Left renal pelvis (tissue), 4 donors: ENCODE measurements at regions not wholly inside any gene's neighbourhood (a gene's known extent, or its start where the extent isn't known, plus 50 kb on each side); places are given as distances from the start of the nearest gene placed in this dataset.
"Not testable (repeated sequence)": the region's sequence is repeated elsewhere in the genome, so short reads cannot be mapped to it uniquely, and the experiment has no call there.

Experiments
- DNase-seq, 4 donors: peaks; one replicate each; pipeline ENCODE4 v3.0.0-alpha.2; 2013; ENCODE audit warnings: low read depth in 4 of 4, low spot score in 3 of 4

DNA sequence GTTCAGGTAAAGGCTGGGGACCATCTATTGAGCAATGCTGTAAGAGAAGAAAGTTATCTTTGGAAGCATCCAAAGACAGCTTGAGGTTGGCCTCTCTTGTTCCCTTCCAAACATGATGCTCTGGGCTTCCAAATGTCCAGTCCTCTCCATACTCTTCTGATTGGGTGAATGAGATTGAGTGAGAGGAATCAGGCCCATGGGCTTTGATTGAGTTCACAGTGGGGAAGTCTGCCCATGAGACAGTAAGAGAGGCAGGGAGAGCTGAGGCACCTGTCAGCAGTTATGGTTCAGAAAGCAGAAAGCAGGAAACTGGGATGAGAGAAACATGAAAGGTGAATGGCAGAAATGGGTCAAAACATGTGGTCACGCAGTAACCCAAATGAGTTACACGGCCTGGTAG lies 1006.9 kb downstream of the VRK1 start:
- DNase-seq = no peak

DNA sequence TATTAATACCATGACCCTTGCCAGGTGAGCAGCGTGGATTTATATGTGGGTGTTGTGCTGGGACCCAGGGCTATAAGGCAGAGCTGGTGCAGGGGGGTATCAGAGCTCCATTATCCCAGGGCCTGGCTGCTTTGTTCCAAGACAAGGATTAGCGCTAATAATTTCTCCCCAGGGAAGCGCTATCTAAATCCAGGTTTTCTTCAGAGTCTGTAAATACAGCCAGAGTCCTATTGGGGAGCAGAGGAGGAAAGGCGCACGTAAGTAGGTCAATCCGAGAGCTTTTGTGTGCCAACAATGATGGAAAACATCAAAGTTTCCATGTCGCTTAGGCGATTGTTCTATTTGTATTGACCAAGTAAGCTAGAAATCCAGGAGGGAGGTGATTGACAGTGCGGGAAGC lies 1009.7 kb downstream of the VRK1 start:
- DNase-seq = no peak

DNA sequence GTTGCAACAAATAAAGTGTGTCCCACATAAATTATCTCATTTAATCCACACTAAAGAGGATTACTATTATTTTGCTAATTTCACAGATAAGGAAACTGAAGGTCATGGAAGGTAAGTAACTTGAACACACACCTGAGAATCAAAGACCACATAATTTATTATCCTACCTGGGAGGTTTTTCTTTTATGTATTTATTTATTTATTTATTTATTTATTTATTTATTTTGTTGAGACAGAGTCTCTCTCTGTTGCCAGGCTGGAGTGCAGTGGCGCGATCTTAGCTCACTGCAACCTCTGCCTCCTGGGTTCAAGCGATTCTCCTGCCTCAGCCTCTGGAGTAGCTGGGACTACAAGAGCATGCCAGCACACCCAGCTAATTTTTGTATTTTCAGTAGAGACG lies 1011.4 kb downstream of the VRK1 start:
- not testable (repeated sequence) for DNase-seq

DNA sequence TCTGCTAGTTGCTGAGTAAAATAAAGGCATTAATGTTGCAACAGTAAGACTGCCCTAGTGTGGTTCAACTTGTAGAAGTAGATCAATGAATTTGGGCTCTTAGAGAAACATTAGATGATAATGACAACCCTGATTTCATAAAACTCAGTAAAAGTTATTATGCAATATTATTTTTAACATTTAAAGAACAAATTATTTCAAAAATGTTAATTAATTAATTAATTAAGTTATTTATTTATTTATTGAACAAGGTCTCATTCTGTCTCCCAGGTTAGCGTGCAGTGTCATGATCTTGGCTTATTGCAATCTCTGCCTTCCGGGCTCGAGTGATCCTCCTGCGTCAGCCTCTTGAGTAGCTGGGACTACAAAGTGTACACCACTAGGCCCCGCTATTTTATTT lies 1016.4 kb downstream of the VRK1 start:
- no peak for DNase-seq

DNA sequence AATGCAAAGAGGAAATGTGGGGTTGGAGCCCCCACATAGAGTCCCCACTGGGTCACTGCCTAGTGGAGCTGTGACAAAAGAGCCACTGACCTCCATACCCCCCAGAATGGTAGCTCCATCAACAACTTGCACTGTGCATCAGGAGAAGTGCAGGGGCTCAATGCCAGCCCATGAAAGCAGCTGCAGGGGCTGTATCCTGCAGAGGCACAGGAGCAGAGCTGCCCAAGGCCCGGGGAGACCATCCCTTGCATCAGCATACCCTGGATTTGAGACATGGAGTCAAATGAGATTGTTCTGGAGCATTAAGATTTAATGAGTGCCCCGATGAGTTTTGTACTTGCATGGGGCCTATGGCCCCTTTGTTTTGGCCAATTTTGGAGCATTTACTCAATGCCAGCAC lies 1023.6 kb downstream of the VRK1 start:
- no peak for DNase-seq

DNA sequence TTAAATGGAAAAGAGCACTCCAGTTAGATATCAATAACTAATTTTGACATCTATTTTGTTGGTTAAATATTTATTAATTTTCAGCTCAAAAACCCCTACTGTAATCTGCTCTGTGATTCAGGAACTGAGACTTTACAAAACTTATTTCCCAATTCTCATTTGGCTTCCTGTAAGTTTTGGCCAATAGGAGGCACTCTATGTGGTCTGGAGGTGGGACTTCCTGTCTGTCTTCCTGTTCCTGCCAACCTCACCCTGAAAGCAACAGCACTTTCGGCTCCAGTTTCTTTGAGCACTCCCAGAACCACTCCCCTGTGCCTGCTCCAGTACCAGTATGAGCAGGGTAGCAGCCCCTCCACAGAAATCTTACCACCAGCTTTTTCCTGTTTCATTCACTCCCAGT lies 1027.0 kb downstream of the VRK1 start:
- DNase-seq = no peak

DNA sequence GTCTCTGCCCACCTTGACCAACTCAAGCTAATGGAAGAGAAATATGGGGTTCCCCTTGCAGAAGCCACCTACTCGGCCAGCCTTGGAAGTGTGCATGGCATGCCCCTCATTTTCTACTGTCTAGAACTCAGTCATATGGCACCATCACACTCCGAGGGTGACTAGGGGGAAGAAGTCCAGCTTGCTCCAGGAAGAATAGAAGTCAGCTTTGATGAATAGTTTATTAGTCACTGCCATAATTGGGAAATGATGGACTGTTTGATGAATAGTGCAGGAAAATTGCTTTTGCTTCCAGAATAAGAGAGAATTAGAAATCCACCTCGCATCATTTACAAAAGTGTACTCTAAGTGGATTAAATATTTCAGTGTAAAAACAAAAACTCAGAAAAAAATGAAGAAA lies 1030.6 kb downstream of the VRK1 start:
- no peak for DNase-seq

DNA sequence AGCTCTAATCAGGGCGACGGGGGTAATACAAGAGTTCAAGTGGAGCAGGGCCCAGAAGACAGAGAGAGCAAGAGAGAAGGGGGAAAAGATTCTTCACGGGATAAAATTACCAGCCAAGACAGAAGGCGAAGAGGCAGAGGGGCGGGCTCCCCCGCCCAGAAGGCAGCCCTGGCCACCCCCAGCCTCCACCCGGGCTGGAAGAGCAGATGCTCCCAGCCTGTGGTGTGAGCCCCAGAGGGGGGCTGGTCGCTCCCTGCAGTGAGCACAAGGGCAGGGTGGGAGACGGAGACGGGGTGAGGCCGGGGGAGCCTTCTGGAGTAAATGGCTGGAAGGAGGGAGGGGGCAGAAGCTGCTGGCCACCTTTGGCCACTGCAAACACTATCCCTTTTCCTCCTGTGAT lies 1035.6 kb downstream of the VRK1 start:
- no peak for DNase-seq

DNA sequence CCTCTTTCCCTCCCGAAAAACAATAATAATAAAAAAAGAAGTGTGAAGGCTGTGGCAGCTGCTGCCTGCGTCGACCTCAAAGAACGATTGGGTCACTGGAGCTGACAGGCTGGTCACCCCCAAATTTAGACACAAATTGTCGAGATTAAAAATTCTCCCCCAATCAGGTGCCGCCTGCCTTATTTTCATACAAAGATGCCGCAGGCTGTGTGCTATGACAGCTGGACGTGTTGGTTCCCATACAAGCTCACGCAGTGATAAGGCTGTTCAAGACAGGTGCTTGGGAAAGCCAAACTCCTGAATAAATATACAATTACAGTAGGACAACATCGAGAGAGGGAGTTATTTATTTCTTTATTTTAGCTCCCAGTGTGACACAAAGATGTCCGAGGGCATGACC lies 1041.8 kb downstream of the VRK1 start:
- no peak for DNase-seq

DNA sequence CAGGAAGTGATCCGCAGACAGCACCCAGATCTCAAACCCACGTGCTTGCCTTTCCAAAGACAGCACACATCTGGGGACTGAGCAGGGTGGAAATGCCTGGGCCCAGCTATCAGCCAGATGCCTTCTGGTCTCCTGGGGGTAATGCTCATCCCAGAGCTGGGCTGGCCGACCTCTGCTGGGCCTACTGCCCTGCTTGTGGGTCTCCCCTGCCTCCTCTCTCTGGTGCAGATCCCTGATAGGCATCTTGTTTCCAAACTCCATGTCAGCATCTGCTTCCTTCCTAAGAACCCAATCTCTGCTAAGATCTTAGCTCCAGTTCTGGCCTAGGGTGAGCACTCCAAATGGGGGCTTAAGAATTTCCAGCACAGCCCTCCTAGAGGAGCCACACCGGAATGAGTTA lies 1043.0 kb downstream of the VRK1 start:
- DNase-seq = no peak

DNA sequence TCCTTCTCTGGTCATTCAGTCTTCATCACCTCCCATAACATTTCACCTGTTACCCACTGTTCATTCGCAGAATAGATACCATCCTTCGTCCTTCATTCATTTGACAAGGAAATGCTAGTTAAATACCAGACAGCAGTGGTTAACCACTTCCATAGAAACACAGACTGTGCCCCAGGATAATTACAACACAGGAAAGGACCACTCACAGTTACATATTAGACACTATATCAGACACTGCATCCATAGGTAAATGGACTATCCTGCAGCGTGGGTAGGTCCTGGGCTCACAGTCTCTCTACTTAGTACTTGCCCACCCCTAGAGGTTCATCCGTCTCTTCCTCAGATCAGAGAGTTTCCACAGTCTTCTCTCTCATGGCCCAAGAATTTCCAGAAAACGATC lies 1044.6 kb downstream of the VRK1 start:
- no peak for DNase-seq

DNA sequence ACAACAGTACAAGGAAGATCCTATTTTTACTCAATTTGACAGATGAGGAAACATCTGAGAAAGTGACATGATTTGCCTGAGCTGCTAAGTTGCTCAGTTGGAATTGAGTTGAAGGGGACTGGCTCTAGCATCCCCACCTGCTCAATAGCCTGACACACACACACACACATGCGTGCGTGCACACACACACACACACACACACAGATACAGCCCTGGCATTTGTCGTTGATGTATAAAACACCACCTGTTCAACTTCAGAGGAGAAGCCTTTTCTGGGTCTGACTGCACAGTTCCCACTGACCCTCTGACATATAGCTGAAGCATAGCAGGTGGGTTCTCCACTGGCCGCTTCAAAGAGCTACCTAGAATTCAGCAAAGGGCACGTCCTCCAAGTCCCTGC lies 1045.9 kb downstream of the VRK1 start:
- no peak for DNase-seq

DNA sequence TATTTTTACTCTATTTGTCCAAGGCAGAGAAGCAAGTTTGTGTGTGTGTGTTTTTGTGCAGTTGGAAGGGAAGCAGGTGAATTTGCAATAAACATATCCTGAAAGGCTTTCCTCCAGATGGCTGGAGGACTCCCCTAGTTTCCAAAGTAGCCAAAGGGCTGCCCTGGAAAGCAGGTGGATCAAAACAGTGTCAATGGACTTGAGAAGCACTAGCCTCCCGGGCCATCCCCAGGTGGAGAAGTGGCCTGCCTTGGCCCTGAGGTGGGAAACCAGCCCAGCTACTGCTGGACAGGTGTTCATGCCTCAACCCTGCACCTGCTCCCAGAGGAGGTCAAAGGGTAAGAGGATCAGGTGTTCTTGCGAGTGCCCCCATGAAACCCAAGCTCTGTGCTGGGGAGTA lies 1046.9 kb downstream of the VRK1 start:
- DNase-seq = no peak

DNA sequence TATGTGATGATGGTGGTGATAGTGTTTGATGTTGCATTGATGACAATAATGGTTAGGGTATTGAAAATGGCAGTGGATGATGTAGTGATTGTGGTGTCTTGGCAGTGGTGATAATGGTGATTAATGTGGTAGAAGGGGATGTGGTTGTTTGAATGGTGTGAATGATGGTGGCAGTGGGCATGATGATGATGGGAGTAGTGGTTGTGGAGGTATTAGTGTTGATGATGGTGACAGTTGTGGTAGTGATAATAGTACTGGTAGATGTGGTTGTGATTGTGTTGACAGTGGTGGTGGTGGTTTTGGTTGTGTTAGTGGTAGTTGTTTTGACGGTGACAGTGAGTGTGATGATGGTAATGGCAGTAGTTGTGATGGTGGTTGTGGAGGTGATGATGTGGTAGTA lies 1049.0 kb downstream of the VRK1 start:
- no peak for DNase-seq

DNA sequence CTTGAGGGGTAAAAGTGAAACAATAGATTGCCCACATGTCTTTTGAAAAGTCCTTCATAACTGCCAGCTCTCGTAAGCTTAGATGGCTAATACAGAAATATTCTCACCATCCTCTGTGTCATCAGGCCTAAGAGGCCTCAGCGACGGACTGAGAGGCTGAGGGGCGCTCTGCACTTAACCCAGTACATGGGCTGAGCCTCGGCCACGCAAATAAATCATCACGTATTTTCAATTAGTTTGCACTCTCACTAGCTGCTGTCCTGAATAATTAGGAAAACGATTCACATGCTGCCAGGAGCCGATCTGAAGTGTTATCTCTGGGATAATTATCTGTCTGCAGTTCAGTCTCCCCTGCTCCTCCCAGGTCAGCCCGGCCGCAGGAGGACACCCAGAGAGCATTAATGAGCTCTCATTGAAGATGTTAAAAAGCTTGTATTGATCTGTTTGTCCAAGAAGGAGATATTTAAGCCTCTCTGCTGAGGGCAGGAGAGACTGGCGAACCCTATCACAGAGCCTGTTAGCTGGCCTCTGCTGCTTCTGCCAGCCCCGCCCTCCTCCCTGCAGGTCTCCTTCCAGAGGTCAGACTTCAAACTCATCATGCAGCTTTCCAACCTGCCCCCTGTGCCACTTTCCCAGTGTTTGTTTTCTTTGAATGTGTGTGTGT lies 1051.3 kb downstream of the VRK1 start:
- peak in 2 of 4 donors; percentile 6 to 10 for DNase-seq

DNA sequence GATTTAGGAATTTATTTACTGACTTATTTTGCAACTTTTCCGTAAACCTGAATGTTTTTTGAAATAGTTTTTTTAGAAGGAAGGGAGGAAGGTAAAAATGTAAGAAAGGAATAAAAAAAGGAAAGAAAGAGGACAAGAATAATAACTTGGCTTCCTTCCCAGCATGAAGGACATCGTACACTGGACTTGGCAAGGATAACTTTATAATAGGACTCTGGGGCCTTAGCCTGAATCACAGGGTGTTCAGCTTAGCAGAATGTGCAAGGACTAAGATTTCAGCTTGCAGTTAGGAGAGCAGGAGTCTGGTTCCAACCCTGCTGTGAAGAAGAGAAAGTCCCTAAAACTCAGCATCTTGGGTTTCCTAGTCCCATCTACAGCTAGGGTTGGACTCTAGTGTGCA lies 1053.3 kb downstream of the VRK1 start:
- no peak for DNase-seq

DNA sequence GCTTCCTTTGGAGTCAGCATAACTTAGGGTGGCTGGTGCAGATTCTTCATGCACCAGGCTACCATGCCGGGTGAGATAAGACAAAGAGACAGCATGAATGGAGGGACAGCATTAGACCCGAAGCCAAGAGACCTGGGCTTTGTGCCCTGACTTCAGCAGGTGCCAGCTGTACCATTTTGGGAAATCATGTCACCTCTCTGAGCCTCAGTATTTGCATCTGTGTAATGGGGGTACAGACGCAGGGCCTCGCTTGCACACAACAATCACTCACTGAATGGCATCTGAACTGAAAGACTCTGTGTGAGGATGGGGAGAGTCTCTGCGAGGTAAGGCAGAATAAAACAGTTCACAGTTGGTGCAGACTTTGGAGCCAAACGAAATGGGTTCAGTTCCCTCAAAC lies 1053.7 kb downstream of the VRK1 start:
- no peak for DNase-seq

DNA sequence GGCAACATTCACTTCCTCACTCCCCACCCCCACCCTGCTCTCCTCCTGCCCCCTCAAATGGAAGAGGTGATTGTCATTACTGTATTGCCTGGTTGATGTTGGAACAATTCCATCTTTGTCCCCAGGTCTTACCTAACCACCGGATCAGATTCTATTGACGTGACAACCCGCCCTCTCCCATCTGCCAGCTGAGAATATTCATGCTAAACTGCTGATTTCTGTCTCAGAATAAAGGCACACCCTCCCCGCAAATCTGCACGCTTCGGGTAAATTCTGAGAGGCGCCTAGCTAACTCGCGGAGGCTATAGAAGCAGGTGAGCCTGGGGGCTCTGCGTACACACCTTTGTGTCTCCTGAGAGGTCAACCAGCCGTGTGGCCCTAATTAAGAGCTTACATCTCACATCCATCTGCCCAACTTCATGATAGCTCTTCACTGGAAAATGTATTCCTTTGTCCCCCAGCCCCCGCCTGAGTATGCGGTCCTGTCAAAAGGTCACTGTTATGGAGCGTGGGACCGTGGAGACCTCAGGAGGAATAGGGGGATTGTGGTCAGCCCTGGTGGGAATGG lies 1054.3 kb downstream of the VRK1 start:
- no peak for DNase-seq

DNA sequence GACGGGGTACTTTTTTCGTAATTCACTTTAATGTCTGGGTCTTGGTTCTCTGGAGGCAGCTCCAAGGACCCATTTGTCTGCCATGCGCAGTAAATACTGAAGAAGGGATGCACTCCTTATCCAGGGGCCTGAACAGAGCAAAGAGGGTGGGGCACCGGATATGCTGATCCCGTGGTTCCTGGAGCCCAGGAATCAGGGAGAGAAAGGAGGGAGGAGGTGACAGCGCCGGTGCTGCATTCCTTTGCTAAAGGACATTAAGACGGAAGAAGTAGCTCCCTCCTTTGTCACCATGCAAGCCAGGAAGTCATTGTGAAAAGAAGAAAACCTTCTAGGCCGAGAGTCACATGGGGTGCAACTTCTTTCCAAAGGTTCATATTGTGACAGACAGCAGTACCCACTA lies 1057.7 kb downstream of the VRK1 start:
- DNase-seq = no peak

DNA sequence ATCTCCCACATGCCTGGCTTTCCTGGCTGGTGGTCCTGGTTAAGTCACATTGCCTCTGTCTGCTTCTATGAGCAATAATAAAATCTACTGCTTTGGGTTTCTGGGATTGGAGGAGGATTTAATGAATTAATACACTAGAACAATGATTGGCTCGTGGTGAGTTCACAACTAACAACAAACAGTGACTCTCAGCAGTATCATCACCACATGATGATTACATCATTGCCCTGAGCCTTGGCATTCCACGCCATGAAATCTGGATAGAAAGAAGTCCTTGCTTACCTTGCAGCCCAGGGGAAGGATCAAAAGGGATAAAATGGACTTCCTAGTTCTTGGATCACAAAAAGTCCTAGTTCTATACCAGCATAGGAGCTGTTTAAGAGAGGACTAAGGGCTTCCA lies 1069.0 kb downstream of the VRK1 start:
- DNase-seq = no peak

DNA sequence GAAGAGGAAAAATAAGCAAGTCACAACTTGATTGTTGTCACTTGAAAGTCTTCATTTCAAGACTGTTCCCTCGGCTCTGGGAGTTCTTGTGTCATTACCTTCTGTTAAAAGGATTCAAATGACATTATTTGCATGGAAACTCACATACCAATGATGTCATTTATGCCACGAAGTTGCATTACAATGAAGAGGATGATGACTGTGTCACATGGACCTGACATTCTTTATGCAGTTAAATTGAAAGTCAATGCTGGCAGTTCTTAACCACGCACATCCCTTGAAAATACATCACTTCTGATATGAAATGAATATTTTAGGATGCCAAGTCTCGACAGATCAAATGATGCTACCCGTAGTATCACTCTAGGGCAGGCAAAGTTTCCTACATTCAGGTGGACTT lies 1069.5 kb downstream of the VRK1 start:
- DNase-seq = no peak

DNA sequence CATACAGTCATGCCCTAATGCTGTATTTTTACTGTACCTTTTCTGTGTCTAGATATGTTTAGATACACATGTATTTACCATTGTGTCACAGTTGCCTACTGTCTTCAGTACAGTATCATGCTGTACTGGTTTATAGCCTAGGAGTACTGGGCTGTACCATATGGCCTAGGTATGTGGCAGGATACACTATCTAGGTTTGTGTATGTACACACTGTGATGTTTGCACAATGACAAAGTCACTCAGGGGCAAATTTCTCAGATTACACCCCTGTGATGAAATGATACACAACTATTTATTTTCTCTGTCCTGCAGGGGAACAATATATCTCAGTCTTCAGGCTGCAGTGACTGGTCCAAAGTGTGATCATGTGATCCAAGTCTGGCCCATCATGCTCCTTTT lies 1076.1 kb downstream of the VRK1 start:
- no peak for DNase-seq

DNA sequence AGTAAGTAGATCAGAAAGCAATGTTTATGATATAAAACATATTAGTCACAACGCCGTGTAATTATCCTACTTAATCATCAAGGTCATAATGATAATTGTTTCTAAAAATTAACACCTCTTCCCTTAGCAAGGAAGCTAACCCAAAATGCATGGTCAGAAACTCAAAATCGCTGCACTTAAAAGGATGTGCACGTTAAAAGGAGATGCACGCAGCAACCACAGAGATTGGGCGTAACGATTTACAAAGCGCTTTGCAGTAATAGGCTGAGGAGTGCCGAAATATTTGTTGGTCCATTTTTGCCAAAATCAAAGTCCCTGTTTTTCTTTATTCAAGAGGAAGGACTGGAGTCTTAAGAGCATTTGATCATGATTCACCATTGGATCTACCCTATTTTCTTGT lies 1077.2 kb downstream of the VRK1 start:
- DNase-seq = no peak
